WERI-Rb-1 (cell line): ENCODE measurements at regions not wholly inside any gene's neighbourhood (a gene's known extent, or its start where the extent isn't known, plus 50 kb on each side); places are given as distances from the start of the nearest gene placed in this dataset.

Experiments
- DNase-seq: peaks from one replicate; pipeline ENCODE4 v3.0.0-alpha.2; 2020
- H3K27ac ChIP-seq: fragments of 250-450 bp; sonication (Bioruptor Pico); 2 replicates; pipeline ENCODE4 v1.5.1; 2020; ENCODE audit warnings: mild to moderate bottlenecking, moderate library complexity
- H3K27me3 ChIP-seq: fragments of 250-450 bp; sonication (Bioruptor Pico); 2 replicates; pipeline ENCODE4 v1.5.1; 2021; ENCODE audit warnings: mild to moderate bottlenecking, low read depth, moderate library complexity; ENCODE audit not compliant: insufficient read depth, severe bottlenecking
- H3K36me3 ChIP-seq: fragments of 250-450 bp; sonication (Bioruptor Pico); 2 replicates; pipeline ENCODE4 v1.5.1; 2020; ENCODE audit warnings: mild to moderate bottlenecking, moderate library complexity
- H3K4me3 ChIP-seq: 2 replicates; pipeline ENCODE4 v1.5.1; 2011; ENCODE audit warnings: low read depth, mild to moderate bottlenecking, control low read depth, low read length
- H3K9me3 ChIP-seq: fragments of 250-450 bp; sonication (Bioruptor Pico); 2 replicates; pipeline ENCODE4 v1.5.1; 2021; ENCODE audit warnings: mild to moderate bottlenecking, moderate library complexity; ENCODE audit not compliant: severe bottlenecking
- TF ChIP-seq, protein P1 (sequence below): IDR thresholded peaks from 2 replicates; pipeline ENCODE4 v1.5.1; 2011; ENCODE audit warnings: low read depth, mild to moderate bottlenecking, control low read depth, inconsistent platforms, low read length

DNA sequence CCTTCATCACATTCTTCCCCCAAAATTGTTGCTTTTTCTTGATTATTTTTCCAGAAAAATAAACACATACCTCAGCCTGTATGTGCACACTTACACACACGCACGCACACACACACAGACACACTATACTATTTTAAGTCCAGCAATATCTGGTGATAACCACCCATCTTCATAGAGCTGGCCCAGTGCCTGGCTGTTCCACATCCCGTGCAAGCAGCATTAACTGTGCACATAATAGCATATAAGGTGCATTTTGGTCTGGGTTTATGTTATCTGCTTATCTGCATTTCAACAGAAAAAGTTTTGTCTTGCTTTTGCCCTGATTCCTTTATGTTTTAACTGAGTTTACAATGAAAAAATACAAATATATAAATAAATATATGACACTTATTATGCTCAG lies 143.1 kb upstream of the KLF6 start:
- TF ChIP-seq, protein P1, sequence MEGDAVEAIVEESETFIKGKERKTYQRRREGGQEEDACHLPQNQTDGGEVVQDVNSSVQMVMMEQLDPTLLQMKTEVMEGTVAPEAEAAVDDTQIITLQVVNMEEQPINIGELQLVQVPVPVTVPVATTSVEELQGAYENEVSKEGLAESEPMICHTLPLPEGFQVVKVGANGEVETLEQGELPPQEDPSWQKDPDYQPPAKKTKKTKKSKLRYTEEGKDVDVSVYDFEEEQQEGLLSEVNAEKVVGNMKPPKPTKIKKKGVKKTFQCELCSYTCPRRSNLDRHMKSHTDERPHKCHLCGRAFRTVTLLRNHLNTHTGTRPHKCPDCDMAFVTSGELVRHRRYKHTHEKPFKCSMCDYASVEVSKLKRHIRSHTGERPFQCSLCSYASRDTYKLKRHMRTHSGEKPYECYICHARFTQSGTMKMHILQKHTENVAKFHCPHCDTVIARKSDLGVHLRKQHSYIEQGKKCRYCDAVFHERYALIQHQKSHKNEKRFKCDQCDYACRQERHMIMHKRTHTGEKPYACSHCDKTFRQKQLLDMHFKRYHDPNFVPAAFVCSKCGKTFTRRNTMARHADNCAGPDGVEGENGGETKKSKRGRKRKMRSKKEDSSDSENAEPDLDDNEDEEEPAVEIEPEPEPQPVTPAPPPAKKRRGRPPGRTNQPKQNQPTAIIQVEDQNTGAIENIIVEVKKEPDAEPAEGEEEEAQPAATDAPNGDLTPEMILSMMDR = no peak
- Histone ChIP-seq H3K27ac (no peak overlapping the region), H3K9me3 (no peaks in the 10 kb centered on the region), H3K4me3 (no peak overlapping the region), H3K27me3 (no peaks in the 10 kb centered on the region), H3K36me3 (no peaks in the 10 kb centered on the region)
- no peak for DNase-seq

DNA sequence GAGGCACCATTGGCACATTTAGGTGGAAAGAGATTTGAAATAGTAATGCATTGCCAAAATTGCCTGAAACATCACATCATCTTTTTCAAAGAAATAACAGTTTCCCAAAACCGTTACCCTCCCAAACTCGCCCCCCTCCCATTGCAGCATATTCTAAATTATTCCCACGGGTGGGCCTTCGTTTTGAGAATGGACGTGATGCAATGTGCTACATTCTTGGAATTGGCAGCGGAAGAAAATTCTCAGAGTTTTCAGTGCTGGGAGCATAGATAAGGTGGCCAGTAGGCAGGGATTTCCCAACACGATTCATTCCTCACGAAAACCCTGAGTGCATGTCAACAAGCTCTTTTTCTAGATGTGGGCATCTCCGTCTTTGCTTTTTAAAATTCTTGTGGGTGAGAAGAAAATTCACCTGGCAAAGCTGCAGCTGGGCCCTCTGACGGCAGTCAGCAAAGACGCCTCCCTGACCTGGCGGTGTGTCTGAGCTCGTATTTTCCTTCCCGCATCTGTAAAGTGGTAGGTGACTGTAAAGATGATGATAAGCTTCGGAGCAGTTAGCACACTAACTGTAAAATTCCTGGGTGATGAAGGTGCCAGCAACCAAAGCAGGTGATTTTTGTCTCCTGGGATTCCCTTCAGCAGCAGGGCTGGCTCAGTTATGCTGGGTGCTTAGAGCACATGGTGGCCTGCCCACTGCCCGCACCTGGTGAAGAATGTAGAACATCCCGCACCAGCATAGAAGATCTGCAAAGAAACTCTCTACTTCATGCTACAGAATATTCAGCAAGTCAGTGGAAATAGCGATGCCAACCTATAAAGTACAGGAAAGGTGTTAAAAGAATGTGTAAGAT lies 141.9 kb upstream of the KLF6 start:
- DNase-seq = no peak

DNA sequence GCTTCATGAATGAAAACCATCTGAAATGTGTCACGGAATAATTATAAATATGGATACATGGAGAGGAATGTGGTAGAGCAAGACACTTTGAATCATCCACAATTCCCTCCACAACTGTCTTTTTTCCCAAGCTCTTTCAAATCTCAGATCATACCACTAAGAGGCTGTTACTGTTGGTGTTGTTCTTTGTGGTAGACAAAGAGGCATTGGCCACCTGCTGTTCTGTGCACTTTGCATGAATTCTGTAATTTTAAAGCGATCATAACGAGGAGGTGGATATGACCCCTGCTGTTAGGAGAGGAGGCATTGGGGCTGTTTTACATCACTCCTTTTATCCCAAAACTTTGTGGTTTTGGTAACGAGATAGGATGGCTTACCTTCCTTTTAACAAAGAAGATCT lies 141.2 kb upstream of the KLF6 start:
- no peaks in the 10 kb centered on the region for H3K36me3 ChIP-seq
- H3K9me3 ChIP-seq = no peaks in the 10 kb centered on the region
- no peak for DNase-seq
- no peak overlapping the region for H3K27ac ChIP-seq
- TF ChIP-seq, protein P1 = no peak
- H3K27me3 ChIP-seq = no peaks in the 10 kb centered on the region
- H3K4me3 ChIP-seq = no peak overlapping the region

More for the DNA sequence above, 141.9 kb upstream of the KLF6 start:
- TF ChIP-seq, protein P1 = no peak
- no peak overlapping the region for H3K27ac ChIP-seq
- H3K36me3 ChIP-seq = no peaks in the 10 kb centered on the region
- no peaks in the 10 kb centered on the region for H3K9me3 ChIP-seq
- no peaks in the 10 kb centered on the region for H3K27me3 ChIP-seq
- H3K4me3 ChIP-seq = no peak overlapping the region

DNA sequence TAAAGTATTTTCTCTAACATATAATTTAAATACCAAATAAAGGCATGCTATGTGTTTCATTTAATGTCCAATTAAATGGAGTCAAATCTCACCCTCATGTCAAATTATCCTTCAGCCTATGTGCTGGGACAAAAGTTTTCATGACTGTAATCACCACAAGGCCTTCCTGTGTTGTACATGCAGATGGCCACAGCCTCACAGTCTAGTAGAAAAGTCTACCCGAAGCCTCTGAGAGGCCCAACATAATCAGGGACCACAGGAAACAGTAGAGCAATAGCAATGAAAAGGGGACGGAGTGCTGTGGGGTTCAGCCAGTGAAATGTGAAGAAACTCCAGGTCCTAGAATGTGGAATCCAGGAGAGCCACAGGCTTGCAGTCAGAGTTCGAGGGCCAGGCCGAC lies 140.2 kb upstream of the KLF6 start:
- no peaks in the 10 kb centered on the region for H3K36me3 ChIP-seq
- H3K27me3 ChIP-seq = no peaks in the 10 kb centered on the region
- H3K4me3 ChIP-seq = no peak overlapping the region
- TF ChIP-seq, protein P1 = no peak
- no peak for DNase-seq
- no peaks in the 10 kb centered on the region for H3K9me3 ChIP-seq
- H3K27ac ChIP-seq = no peak overlapping the region

DNA sequence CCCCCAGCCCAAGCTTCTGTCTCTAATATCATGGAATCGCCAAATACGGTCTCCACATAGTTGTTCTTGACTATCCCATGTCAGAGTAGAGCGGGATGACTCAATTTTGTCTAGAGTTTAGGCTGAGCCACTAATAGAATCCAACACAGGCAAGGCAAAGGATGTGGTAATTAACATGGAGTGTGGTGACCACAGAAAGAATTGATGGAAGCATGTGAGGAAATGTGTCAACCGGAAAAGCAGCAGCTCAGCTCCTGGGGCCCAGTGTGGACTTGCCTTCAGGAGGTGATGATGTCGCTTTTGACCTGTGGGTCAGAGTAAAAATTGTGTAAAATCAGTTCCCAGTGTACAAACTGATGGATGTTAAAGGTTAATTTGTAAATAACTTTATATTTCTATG lies 139.3 kb upstream of the KLF6 start:
- TF ChIP-seq, protein P1 = no peak
- Histone ChIP-seq H3K27me3 (no peaks in the 10 kb centered on the region), H3K4me3 (no peak overlapping the region), H3K9me3 (no peaks in the 10 kb centered on the region), H3K27ac (no peak overlapping the region), H3K36me3 (no peaks in the 10 kb centered on the region)
- DNase-seq = no peak

DNA sequence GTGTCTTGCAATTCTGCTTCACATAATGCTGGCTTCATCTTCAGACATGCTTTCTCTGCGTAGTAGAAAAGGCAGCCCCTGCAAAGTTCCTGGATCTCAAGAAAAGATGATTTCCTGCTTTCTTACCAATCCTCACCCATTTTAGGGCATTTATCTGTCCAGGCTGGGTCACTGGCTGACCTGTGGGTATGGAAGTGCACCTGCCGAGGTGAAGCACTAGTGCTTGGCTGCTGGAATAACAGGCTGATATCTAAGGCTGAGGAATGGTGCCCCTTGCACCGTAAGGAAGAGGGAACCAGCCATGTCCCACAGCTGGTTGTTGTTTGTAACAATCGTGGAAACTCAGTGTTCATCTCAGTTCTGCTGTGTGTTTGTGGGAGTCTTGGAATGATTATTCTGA lies 138.0 kb upstream of the KLF6 start:
- TF ChIP-seq, protein P1 = no peak

More for the DNA sequence above, 138.0 kb upstream of the KLF6 start:
- Histone ChIP-seq H3K27ac (no peak overlapping the region), H3K36me3 (no peaks in the 10 kb centered on the region), H3K4me3 (no peak overlapping the region), H3K27me3 (no peaks in the 10 kb centered on the region), H3K9me3 (no peaks in the 10 kb centered on the region)
- no peak for DNase-seq
